ENCODE measurements at regions not wholly inside any gene's neighbourhood (a gene's known extent, or its start where the extent isn't known, plus 50 kb on each side); places are given as distances from the start of the nearest gene placed in this dataset.

GRCh38 chr21:14697769-14698168, 151.7 kb upstream of the SAMSN1 start:
- no peak overlapping the region for H3K27ac ChIP-seq (ENCODE audit: low read depth in 2 of 2, low read length in 1 of 2)
- H2AFZ ChIP-seq (ENCODE audit: low read depth): no peak overlapping the region
- H3K9me2 ChIP-seq: no peaks in the 10 kb centered on the region
- no peak for TF ChIP-seq EP300 (IDR thresholded peaks at IDR 0.05; ENCODE audit: borderline replicate concordance in 1 of 2, low read depth in 1 of 2, low read length in 1 of 2)
- H3K27me3 ChIP-seq (ENCODE audit: insufficient read depth): no peaks in the 10 kb centered on the region
- H3K9ac ChIP-seq: no peak overlapping the region
- no peaks in the 10 kb centered on the region for H3K79me2 ChIP-seq (ENCODE audit: insufficient read depth)
- ChIA-PET POLR2A (no interaction called here), CTCF (no interaction called here)
- WGBS (ENCODE audit: low lambda C conversion rate): 5% methylated on average over 1 of the region's 1 CpG
- DNase-seq: no peak
- H4K20me1 ChIP-seq (ENCODE audit: insufficient read depth): no peaks in the 10 kb centered on the region
- H3K4me2 ChIP-seq: no peak overlapping the region
- no peak overlapping the region for H3K4me3 ChIP-seq (ENCODE audit: low read depth in 2 of 2, low read length in 1 of 2)
- no peaks in the 10 kb centered on the region for H3K9me3 ChIP-seq
- H3K36me3 ChIP-seq (replicated peaks in 1 of 2; ENCODE audit: control insufficient read depth in 1 of 2, insufficient read depth in 2 of 2, low read length in 1 of 2): no peaks in the 10 kb centered on the region
- no peaks in the 10 kb centered on the region for H3F3A ChIP-seq (replicated peaks; ENCODE audit: insufficient read depth)
- H3K4me1 ChIP-seq (ENCODE audit: control insufficient read depth in 1 of 2, insufficient read depth in 2 of 2, low read depth in 1 of 2, low read length in 1 of 2): no peaks in the 10 kb centered on the region

GRCh38 chr21:14694817-14695216, 148.7 kb upstream of the SAMSN1 start:
- Histone ChIP-seq H3K4me2 (no peak overlapping the region), H3K9me3 (no peaks in the 10 kb centered on the region), H4K20me1 (ENCODE audit: insufficient read depth) (no peaks in the 10 kb centered on the region), H3K9ac (no peak overlapping the region), H3K4me3 (ENCODE audit: low read depth in 2 of 2, low read length in 1 of 2) (no peak overlapping the region), H3K79me2 (ENCODE audit: insufficient read depth) (no peaks in the 10 kb centered on the region), H3K27me3 (ENCODE audit: insufficient read depth) (no peaks in the 10 kb centered on the region), H2AFZ (ENCODE audit: low read depth) (no peak overlapping the region), H3F3A (replicated peaks; ENCODE audit: insufficient read depth) (no peaks in the 10 kb centered on the region), H3K27ac (ENCODE audit: low read depth in 2 of 2, low read length in 1 of 2) (no peak overlapping the region), H3K36me3 (replicated peaks in 1 of 2; ENCODE audit: control insufficient read depth in 1 of 2, insufficient read depth in 2 of 2, low read length in 1 of 2) (no peaks in the 10 kb centered on the region), H3K9me2 (no peaks in the 10 kb centered on the region), H3K4me1 (ENCODE audit: control insufficient read depth in 1 of 2, insufficient read depth in 2 of 2, low read depth in 1 of 2, low read length in 1 of 2) (no peaks in the 10 kb centered on the region)
- POLR2A ChIA-PET: no interaction called here
- CTCF ChIA-PET: no interaction called here
- DNase-seq: no peak
- TF ChIP-seq TAF1 (IDR thresholded peaks at IDR 0.05; ENCODE audit: borderline replicate concordance, low read depth, low read length) (no peak), POLR2AphosphoS5 (IDR thresholded peaks at IDR 0.05; ENCODE audit: low read depth, low read length) (no peak), NRF1 (IDR thresholded peaks at IDR 0.05; ENCODE audit: low read depth, low read length) (no peak), RAD21 (IDR thresholded peaks at IDR 0.05; ENCODE audit: low read length) (no peak), EP300 (IDR thresholded peaks at IDR 0.05; ENCODE audit: borderline replicate concordance in 1 of 2, low read depth in 1 of 2, low read length in 1 of 2) (no peak), RXRA (IDR thresholded peaks at IDR 0.05; ENCODE audit: borderline replicate concordance, low read depth) (no peak), IRF3 (IDR thresholded peaks at IDR 0.05; ENCODE audit: low read depth, low read length) (no peak), YY1 (IDR thresholded peaks at IDR 0.05; ENCODE audit: low read depth) (no peak), REST (IDR thresholded peaks at IDR 0.05; ENCODE audit: low read depth, low read length) (no peak), MXI1 (IDR thresholded peaks at IDR 0.05; ENCODE audit: low read depth, low read length) (no peak), MEF2A (IDR thresholded peaks at IDR 0.05; ENCODE audit: borderline replicate concordance, low read depth) (no peak), GABPA (IDR thresholded peaks at IDR 0.05; ENCODE audit: low read depth) (no peak), ZBTB33 (IDR thresholded peaks at IDR 0.05; ENCODE audit: borderline replicate concordance, low read depth) (no peak), FOSL2 (IDR thresholded peaks at IDR 0.05; ENCODE audit: borderline replicate concordance, low read depth) (no peak), NFIC (IDR thresholded peaks at IDR 0.05; ENCODE audit: borderline replicate concordance) (no peak)
- TF ChIP-seq, protein P1, sequence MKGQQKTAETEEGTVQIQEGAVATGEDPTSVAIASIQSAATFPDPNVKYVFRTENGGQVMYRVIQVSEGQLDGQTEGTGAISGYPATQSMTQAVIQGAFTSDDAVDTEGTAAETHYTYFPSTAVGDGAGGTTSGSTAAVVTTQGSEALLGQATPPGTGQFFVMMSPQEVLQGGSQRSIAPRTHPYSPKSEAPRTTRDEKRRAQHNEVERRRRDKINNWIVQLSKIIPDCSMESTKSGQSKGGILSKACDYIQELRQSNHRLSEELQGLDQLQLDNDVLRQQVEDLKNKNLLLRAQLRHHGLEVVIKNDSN (IDR thresholded peaks at IDR 0.05; ENCODE audit: borderline replicate concordance, low read depth): no peak
- TF ChIP-seq, protein P2, sequence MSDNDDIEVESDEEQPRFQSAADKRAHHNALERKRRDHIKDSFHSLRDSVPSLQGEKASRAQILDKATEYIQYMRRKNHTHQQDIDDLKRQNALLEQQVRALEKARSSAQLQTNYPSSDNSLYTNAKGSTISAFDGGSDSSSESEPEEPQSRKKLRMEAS (IDR thresholded peaks at IDR 0.05; ENCODE audit: low read depth): no peak
- TF ChIP-seq, protein P3, sequence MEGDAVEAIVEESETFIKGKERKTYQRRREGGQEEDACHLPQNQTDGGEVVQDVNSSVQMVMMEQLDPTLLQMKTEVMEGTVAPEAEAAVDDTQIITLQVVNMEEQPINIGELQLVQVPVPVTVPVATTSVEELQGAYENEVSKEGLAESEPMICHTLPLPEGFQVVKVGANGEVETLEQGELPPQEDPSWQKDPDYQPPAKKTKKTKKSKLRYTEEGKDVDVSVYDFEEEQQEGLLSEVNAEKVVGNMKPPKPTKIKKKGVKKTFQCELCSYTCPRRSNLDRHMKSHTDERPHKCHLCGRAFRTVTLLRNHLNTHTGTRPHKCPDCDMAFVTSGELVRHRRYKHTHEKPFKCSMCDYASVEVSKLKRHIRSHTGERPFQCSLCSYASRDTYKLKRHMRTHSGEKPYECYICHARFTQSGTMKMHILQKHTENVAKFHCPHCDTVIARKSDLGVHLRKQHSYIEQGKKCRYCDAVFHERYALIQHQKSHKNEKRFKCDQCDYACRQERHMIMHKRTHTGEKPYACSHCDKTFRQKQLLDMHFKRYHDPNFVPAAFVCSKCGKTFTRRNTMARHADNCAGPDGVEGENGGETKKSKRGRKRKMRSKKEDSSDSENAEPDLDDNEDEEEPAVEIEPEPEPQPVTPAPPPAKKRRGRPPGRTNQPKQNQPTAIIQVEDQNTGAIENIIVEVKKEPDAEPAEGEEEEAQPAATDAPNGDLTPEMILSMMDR (IDR thresholded peaks at IDR 0.05): no peak
- WGBS (ENCODE audit: low lambda C conversion rate): 6% methylated on average over 1 of the region's 1 CpG

Measured in SK-N-SH (cell line).